ENCODE measurements at regions not wholly inside any gene's neighbourhood (a gene's known extent, or its start where the extent isn't known, plus 50 kb on each side); places are given as distances from the start of the nearest gene placed in this dataset.

DNA sequence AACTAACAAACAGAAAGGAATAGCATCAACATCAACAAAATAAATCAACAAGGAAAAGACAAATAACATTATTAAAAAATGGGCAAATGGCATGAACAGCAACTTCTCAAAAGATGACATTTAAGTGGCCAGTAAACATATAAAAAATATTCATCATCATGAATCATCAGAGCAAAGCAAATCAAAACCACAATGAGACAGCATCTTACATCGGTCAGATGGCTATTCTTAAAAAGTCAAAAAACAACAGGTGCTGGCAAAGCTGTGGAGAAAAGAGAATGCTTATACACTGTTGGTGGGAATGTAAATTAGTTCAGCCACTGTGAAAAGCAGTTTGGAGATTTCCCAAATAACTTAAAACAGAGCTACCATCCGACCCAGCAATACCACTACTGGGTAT is 327.1 kb downstream of the CMPK2 start:
- Histone ChIP-seq H3K9ac (ENCODE audit: low read length) (no peak overlapping the region), H3K36me3 (ENCODE audit: low read depth, low read length) (no peaks in the 10 kb centered on the region), H3F3A (ENCODE audit: low read length, unreplicated experiment) (no peaks in the 10 kb centered on the region), H3K27ac (ENCODE audit: low read length) (no peak overlapping the region), H3K4me3 (ENCODE audit: low read length) (no peak overlapping the region), H4K20me1 (ENCODE audit: low read length) (no peaks in the 10 kb centered on the region), H2AFZ (ENCODE audit: low read length) (no peak overlapping the region), H3K4me2 (ENCODE audit: low read length) (no peak overlapping the region), H3K79me2 (ENCODE audit: low read length) (no peaks in the 10 kb centered on the region), H3K9me3 (ENCODE audit: low read length) (0 out of 2 replicates have a peak, but pooled peaks cover 2% of the 10 kb centered on the region), H3K27me3 (ENCODE audit: low read length) (peaks cover 16% of the 10 kb centered on the region), H3K4me1 (ENCODE audit: insufficient read depth, low read length) (no peaks in the 10 kb centered on the region; the same call in 1 of the 2 replicates), H3K9me2 (replicated peaks; ENCODE audit: low read length) (no peaks in the 10 kb centered on the region; the same call in 1 of the 2 replicates)
- DNase-seq (peak; percentile 46), ATAC-seq (no peak)
- CTCF ChIA-PET, result no interaction called here
- intact Hi-C loops (cut with micrococcal nuclease), result no loop called here
- TF ChIP-seq CTCF (conservative IDR thresholded peaks at IDR 0.05; ENCODE audit: low read depth, low read length) (no peak), EZH2 (IDR thresholded peaks at IDR 0.05; ENCODE audit: low read length, unreplicated experiment) (no peak), EZH2phosphoT487 (IDR thresholded peaks at IDR 0.05; ENCODE audit: borderline replicate concordance, low read length) (no peak)
- POLR2A ChIA-PET (ENCODE audit: unreplicated experiment), result no interaction called here
- no TSS peak for BruUV-seq (replicated peaks)

- CTCF ChIA-PET, result no interaction called here
- intact Hi-C loops (cut with micrococcal nuclease), result no loop called here
Measured at GRCh38 chr2:6545336-6545735, 320.4 kb downstream of the CMPK2 start.

More at GRCh38 chr2:6545336-6545735, 320.4 kb downstream of the CMPK2 start:
- Histone ChIP-seq H3F3A (ENCODE audit: low read length, unreplicated experiment) (no peaks in the 10 kb centered on the region), H3K9me3 (ENCODE audit: low read length) (0 out of 2 replicates have a peak, but pooled peaks cover 5% of the 10 kb centered on the region), H3K79me2 (ENCODE audit: low read length) (no peaks in the 10 kb centered on the region), H3K27me3 (ENCODE audit: low read length) (no peaks in the 10 kb centered on the region), H3K9me2 (replicated peaks; ENCODE audit: low read length) (no peaks in the 10 kb centered on the region), H3K4me1 (ENCODE audit: insufficient read depth, low read length) (no peaks in the 10 kb centered on the region), H3K4me3 (ENCODE audit: low read length) (no peak overlapping the region), H4K20me1 (ENCODE audit: low read length) (no peaks in the 10 kb centered on the region), H3K27ac (ENCODE audit: low read length) (no peak overlapping the region), H2AFZ (ENCODE audit: low read length) (no peak overlapping the region), H3K36me3 (ENCODE audit: low read depth, low read length) (no peaks in the 10 kb centered on the region), H3K4me2 (ENCODE audit: low read length) (no peak overlapping the region), H3K9ac (ENCODE audit: low read length) (no peak overlapping the region)
- POLR2A ChIA-PET (ENCODE audit: unreplicated experiment), result no interaction called here
- DNase-seq (peak; percentile 14), ATAC-seq (no peak)
- no peak for TF ChIP-seq CTCF (conservative IDR thresholded peaks at IDR 0.05; ENCODE audit: low read depth, low read length)
- TF ChIP-seq EZH2 (IDR thresholded peaks at IDR 0.05; ENCODE audit: low read length, unreplicated experiment), result no peak
- no peak for TF ChIP-seq EZH2phosphoT487 (IDR thresholded peaks at IDR 0.05; ENCODE audit: borderline replicate concordance, low read length)
- BruUV-seq (replicated peaks), result no TSS peak
